ENCODE measurements at regions not wholly inside any gene's neighbourhood (a gene's known extent, or its start where the extent isn't known, plus 50 kb on each side); places are given as distances from the start of the nearest gene placed in this dataset.

GRCh38 chr18:54013452-54013851 is 211.0 kb downstream of the MBD2 start:
- Histone ChIP-seq H4K20me1 (ENCODE audit: control insufficient read depth, insufficient read depth, low read length, poor library complexity, severe bottlenecking) (no peaks in the 10 kb centered on the region), H3K4me2 (replicated peaks; ENCODE audit: low read depth, low read length, poor library complexity, severe bottlenecking) (no peak overlapping the region), H3K4me1 (ENCODE audit: control insufficient read depth in 2 of 2, insufficient read depth in 2 of 2, low read length in 2 of 2) (no peaks in the 10 kb centered on the region), H3K4me3 (ENCODE audit: control extremely low read depth in 1 of 5, extremely low read depth in 1 of 5, insufficient read depth in 1 of 5, low read depth in 2 of 5, low read length in 4 of 5) (no peak overlapping the region), H3K27me3 (replicated peaks in 1 of 4; ENCODE audit: control extremely low read depth in 1 of 4, control insufficient read depth in 3 of 4, insufficient read depth in 4 of 4, low read length in 3 of 4) (no peaks in the 10 kb centered on the region), H3K9me3 (ENCODE audit: control extremely low read depth in 1 of 3, control insufficient read depth in 2 of 3, insufficient read depth in 1 of 3, low read length in 2 of 3) (peaks cover 0 to 1% (median 0%) of the 10 kb centered on the region in 3 donors), H2AFZ (ENCODE audit: insufficient read depth, low read depth, low read length, poor library complexity, severe bottlenecking) (no peak overlapping the region), H3K79me2 (ENCODE audit: control insufficient read depth, insufficient read depth, low read length) (no peaks in the 10 kb centered on the region), H3K9ac (ENCODE audit: low read length) (no peak overlapping the region), H3K27ac (ENCODE audit: low read length in 2 of 2) (no peak overlapping the region), H3K36me3 (replicated peaks in 1 of 2; ENCODE audit: control extremely low read depth in 1 of 2, control insufficient read depth in 1 of 2, extremely low read depth in 1 of 2, insufficient read depth in 2 of 2, low read length in 1 of 2) (no peaks in the 10 kb centered on the region)
- Mint-ChIP-seq H3K4me3 (no peak overlapping the region), H3K27ac (no peak overlapping the region), H3K9me3 (ENCODE audit: insufficient read depth) (no peaks in the 10 kb centered on the region), H3K27me3 (no peaks in the 10 kb centered on the region), H3K4me1 (no peaks in the 10 kb centered on the region)
- ChIA-PET CTCF (no interaction called here), POLR2A (no interaction called here)
- DNase-seq (no peak), ATAC-seq (ENCODE audit: low read depth) (no peak)
- TF ChIP-seq EZH2 (IDR thresholded peaks at IDR 0.05; ENCODE audit: borderline replicate concordance, insufficient read depth, low read depth, low read length, poor library complexity, severe bottlenecking) (no peak), CTCF (IDR thresholded peaks at IDR 0.05) (no peak)
- intact Hi-C loops (cut with micrococcal nuclease) = no loop called here
- 91% methylated on average over 1 of the region's 5 CpGs for WGBS (ENCODE audit: insufficient coverage)

- no peak for ATAC-seq (ENCODE audit: low read depth)
Measured at GRCh38 chr18:54004828-54005227, 219.6 kb downstream of the MBD2 start.

More at GRCh38 chr18:54004828-54005227, 219.6 kb downstream of the MBD2 start:
- H3K27me3 ChIP-seq (replicated peaks in 1 of 4; ENCODE audit: control extremely low read depth in 1 of 4, control insufficient read depth in 3 of 4, insufficient read depth in 4 of 4, low read length in 3 of 4) = no peaks in the 10 kb centered on the region
- H3K9me3 ChIP-seq (ENCODE audit: control extremely low read depth in 1 of 3, control insufficient read depth in 2 of 3, insufficient read depth in 1 of 3, low read length in 2 of 3) = peaks cover 0 to 5% (median 0%) of the 10 kb centered on the region in 3 donors
- Mint-ChIP-seq H3K4me3 (no peak overlapping the region), H3K27ac (no peak overlapping the region), H3K4me1 (no peaks in the 10 kb centered on the region), H3K27me3 (no peaks in the 10 kb centered on the region), H3K9me3 (ENCODE audit: insufficient read depth) (no peaks in the 10 kb centered on the region)
- no peaks in the 10 kb centered on the region for H4K20me1 ChIP-seq (ENCODE audit: control insufficient read depth, insufficient read depth, low read length, poor library complexity, severe bottlenecking)
- no peaks in the 10 kb centered on the region for H3K4me1 ChIP-seq (ENCODE audit: control insufficient read depth in 2 of 2, insufficient read depth in 2 of 2, low read length in 2 of 2)
- H2AFZ ChIP-seq (ENCODE audit: insufficient read depth, low read depth, low read length, poor library complexity, severe bottlenecking) = no peak overlapping the region
- WGBS (ENCODE audit: insufficient coverage) = 65% methylated on average over 3 of the region's 4 CpGs
- H3K27ac ChIP-seq (ENCODE audit: low read length in 2 of 2) = no peak overlapping the region
- no peaks in the 10 kb centered on the region for H3K79me2 ChIP-seq (ENCODE audit: control insufficient read depth, insufficient read depth, low read length)
- no peak for TF ChIP-seq CTCF (IDR thresholded peaks at IDR 0.05)
- no peak for DNase-seq
- ChIA-PET CTCF (no interaction called here), POLR2A (no interaction called here)
- H3K36me3 ChIP-seq (replicated peaks in 1 of 2; ENCODE audit: control extremely low read depth in 1 of 2, control insufficient read depth in 1 of 2, extremely low read depth in 1 of 2, insufficient read depth in 2 of 2, low read length in 1 of 2) = no peaks in the 10 kb centered on the region
- intact Hi-C loops (cut with micrococcal nuclease) = no loop called here
- H3K4me3 ChIP-seq (ENCODE audit: control extremely low read depth in 1 of 5, extremely low read depth in 1 of 5, insufficient read depth in 1 of 5, low read depth in 2 of 5, low read length in 4 of 5) = no peak overlapping the region
- no peak overlapping the region for H3K4me2 ChIP-seq (replicated peaks; ENCODE audit: low read depth, low read length, poor library complexity, severe bottlenecking)
- H3K9ac ChIP-seq (ENCODE audit: low read length) = no peak overlapping the region

Data from B cell (primary cell).